Activated B cell treated with CpG ODN at 0.5 μM for 24 hours (primary cell): ENCODE measurements at regions not wholly inside any gene's neighbourhood (a gene's known extent, or its start where the extent isn't known, plus 50 kb on each side); places are given as distances from the start of the nearest gene placed in this dataset.

ENCODE experiments used
- ATAC-seq: fragments of 200-7000 bp; cut with Tn5 transposase; one replicate; pipeline ENCODE4 v1.10.0; 2021; ENCODE audit warnings: low read depth, mild to moderate bottlenecking, moderate library complexity
- CTCF ChIA-PET: fragments of 350-600 bp; sonication (Branson Sonifier 250); formaldehyde crosslinking; loops from one replicate; lab custom pipeline; 2021; ENCODE audit warnings: antibody characterized with exemption; lab: Charles Lee
- POLR2A ChIA-PET: fragments of 350-600 bp; sonication (Branson Sonifier 250); formaldehyde crosslinking; loops from one replicate; lab custom pipeline; 2021; ENCODE audit warnings: antibody characterized with exemption; lab: Charles Lee
- DNase-seq: peaks from one replicate; pipeline ENCODE4 v3.0.0; 2022
- H3K27ac Mint-ChIP-seq: one replicate; pipeline ENCODE4 v1.8.0; 2020; ENCODE audit warnings: mixed read lengths
- H3K27me3 Mint-ChIP-seq: one replicate; pipeline ENCODE4 v1.8.0; 2021; ENCODE audit warnings: mixed read lengths
- H3K36me3 Mint-ChIP-seq: one replicate; pipeline ENCODE4 v1.8.0; 2021; ENCODE audit warnings: low read depth, mixed read lengths
- H3K4me1 Mint-ChIP-seq: one replicate; pipeline ENCODE4 v1.8.0; 2021; ENCODE audit warnings: mixed read lengths
- H3K4me3 Mint-ChIP-seq: one replicate; pipeline ENCODE4 v1.8.0; 2020; ENCODE audit warnings: mild to moderate bottlenecking, mixed read lengths
- H3K9me3 Mint-ChIP-seq: one replicate; pipeline ENCODE4 v1.8.0; 2020; ENCODE audit warnings: mixed read lengths
- CTCF ChIP-seq: fragments of 200-600 bp; IDR thresholded peaks from one replicate; pipeline ENCODE4 v1.8.0; 2022; ENCODE audit warnings: antibody characterized with exemption, mild to moderate bottlenecking
- intact Hi-C: fragments of 100-400 bp; cut with micrococcal nuclease; formaldehyde crosslinking; loops from one replicate; pipeline ENCODE4 v1.15.1; 2024

DNA sequence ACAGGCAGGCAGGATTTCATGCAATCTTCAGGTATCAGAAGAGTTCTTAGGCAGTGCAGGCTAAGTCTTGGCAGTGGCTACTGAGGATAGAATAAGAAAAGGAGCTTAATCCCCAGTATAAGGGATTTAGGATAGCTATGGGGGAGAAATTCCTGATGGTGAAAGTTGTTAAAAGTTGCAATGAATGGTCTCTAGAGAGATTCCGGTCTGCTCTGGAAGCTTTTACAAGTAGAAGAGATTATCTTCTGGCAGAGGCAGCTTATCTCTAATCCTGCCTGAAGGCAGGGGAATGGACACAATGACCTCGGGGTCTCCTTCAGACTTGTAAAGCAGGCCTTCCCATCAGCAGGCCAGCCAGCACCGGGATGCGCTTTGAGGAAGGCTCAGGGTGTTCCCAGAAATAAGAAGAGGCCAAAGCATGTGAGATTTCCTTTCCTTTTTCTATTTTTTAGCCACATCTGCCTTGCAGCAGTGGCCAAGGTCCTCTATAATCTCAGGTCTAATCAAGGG, 253.9 kb upstream of the KLHL29 start:
- intact Hi-C loops, result no loop called here
- DNase-seq (no peak), ATAC-seq (no peak)
- Mint-ChIP-seq H3K4me3 (no peak overlapping the region), H3K9me3 (no peaks in the 10 kb centered on the region), H3K4me1 (no peaks in the 10 kb centered on the region), H3K36me3 (no peaks in the 10 kb centered on the region), H3K27me3 (no peaks in the 10 kb centered on the region), H3K27ac (no peak overlapping the region)
- TF ChIP-seq CTCF, result no peak
- ChIA-PET CTCF (no interaction called here), POLR2A (no interaction called here)

GRCh38 chr2:23132000-23132399, 253.0 kb upstream of the KLHL29 start:
- POLR2A ChIA-PET, result no interaction called here
- TF ChIP-seq CTCF, result no peak
- CTCF ChIA-PET, result no interaction called here
- Mint-ChIP-seq H3K9me3 (no peaks in the 10 kb centered on the region), H3K4me3 (no peak overlapping the region), H3K36me3 (no peaks in the 10 kb centered on the region), H3K27ac (no peak overlapping the region), H3K4me1 (no peaks in the 10 kb centered on the region), H3K27me3 (peaks cover under 1% of the 10 kb centered on the region)
- DNase-seq (no peak), ATAC-seq (no peak)
- intact Hi-C loops, result no loop called here

DNA sequence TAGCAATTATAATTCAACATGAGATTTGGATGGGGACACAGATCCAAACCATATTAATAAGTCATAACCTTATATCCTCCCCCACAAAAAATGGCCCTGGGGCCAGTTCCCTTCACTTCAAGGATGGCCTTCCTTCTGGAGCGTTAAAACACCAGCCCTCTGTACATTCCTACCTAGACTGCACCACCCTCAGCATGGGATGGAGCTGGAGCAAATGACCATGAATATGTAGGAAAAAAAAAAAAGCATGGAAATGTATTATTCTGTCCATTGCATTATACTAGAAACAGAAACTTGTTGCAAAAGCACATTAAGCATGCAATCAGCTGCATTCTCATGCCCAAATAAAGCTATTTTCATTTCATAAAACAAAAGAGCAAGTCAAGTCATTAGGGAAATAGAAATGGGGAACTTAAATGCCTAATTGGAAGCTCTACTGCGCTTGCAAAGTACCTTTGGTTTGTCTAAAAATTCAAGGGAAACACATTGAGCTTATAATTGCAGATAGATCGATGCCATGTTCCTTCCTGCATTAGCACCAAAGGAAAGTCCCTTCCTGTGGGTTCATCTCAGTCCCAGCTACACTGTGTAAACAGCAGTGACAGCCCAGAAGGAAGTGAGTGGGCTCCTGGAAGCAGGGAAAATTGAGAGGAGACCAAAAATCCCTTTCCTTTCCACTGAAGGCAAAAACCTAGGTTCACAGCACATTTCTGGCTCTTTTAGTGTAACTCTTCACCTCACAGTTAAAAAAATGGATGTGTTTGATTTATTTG, 252.0 kb upstream of the KLHL29 start:
- ChIA-PET CTCF (no interaction called here), POLR2A (no interaction called here)
- no peak overlapping the region for H3K4me3 Mint-ChIP-seq
- no peak overlapping the region for H3K27ac Mint-ChIP-seq
- H3K4me1 Mint-ChIP-seq, result no peaks in the 10 kb centered on the region
- ATAC-seq, result no peak
- no peaks in the 10 kb centered on the region for H3K9me3 Mint-ChIP-seq
- DNase-seq, result no peak
- H3K27me3 Mint-ChIP-seq, result peaks cover 4% of the 10 kb centered on the region
- intact Hi-C loops, result no loop called here
- no peaks in the 10 kb centered on the region for H3K36me3 Mint-ChIP-seq
- TF ChIP-seq CTCF, result no peak

GRCh38 chr2:23134726-23135125, 250.3 kb upstream of the KLHL29 start:
- no peak for TF ChIP-seq CTCF
- H3K4me3 Mint-ChIP-seq, result no peak overlapping the region
- POLR2A ChIA-PET, result no interaction called here
- H3K4me1 Mint-ChIP-seq, result no peaks in the 10 kb centered on the region
- H3K9me3 Mint-ChIP-seq, result no peaks in the 10 kb centered on the region
- peaks cover 4% of the 10 kb centered on the region for H3K27me3 Mint-ChIP-seq
- intact Hi-C loops, result loop anchor here (5.0 kb wide), 1 partner anchor 128 kb away; no protein-coding TSS in a partner anchor
- no peak overlapping the region for H3K27ac Mint-ChIP-seq
- ATAC-seq, result no peak
- CTCF ChIA-PET, result no interaction called here
- H3K36me3 Mint-ChIP-seq, result no peaks in the 10 kb centered on the region
- DNase-seq, result no peak

- CTCF ChIA-PET, result no interaction called here
- Mint-ChIP-seq H3K4me3 (no peak overlapping the region), H3K27me3 (peaks cover 4% of the 10 kb centered on the region), H3K27ac (no peak overlapping the region), H3K4me1 (no peaks in the 10 kb centered on the region), H3K36me3 (no peaks in the 10 kb centered on the region), H3K9me3 (no peaks in the 10 kb centered on the region)
- DNase-seq (no peak), ATAC-seq (no peak)
- intact Hi-C loops, result loop anchor here (5.0 kb wide), 1 partner anchor 127 kb away; no protein-coding TSS in a partner anchor
- POLR2A ChIA-PET, result no interaction called here
- no peak for TF ChIP-seq CTCF
Observed at GRCh38 chr2:23135481-23136100, 249.4 kb upstream of the KLHL29 start.
